SK-N-SH (cell line): ENCODE measurements at regions not wholly inside any gene's neighbourhood (a gene's known extent, or its start where the extent isn't known, plus 50 kb on each side); places are given as distances from the start of the nearest gene placed in this dataset.

Source experiments
- CTCF ChIA-PET: fragments of 300-600, 350-600 bp; formaldehyde crosslinking; extraction: SDS; loops from one replicate; lab custom pipeline; 2021; lab: Yijun Ruan, JAX
- POLR2A ChIA-PET: fragments of 350-600 bp; sonication (Branson Sonifier 250); formaldehyde crosslinking; extraction: SDS; loops from one replicate; lab custom pipeline; 2020; ENCODE audit warnings: antibody characterized with exemption, inconsistent platforms; lab: Yijun Ruan, JAX
- DNase-seq: peaks from one replicate; pipeline ENCODE4 v3.0.0; 2012
- H2AFZ ChIP-seq: fragments of 200-600 bp; sonication (generic); 2 replicates; pipeline ENCODE4 v1.8.1; 2016; ENCODE audit warnings: antibody characterized with exemption, mild to moderate bottlenecking, low read depth
- H3F3A ChIP-seq: fragments of 200-600 bp; sonication (generic); replicated peaks from 2 replicates; pipeline ENCODE3; 2016; ENCODE audit warnings: antibody characterized with exemption, mild to moderate bottlenecking; ENCODE audit not compliant: insufficient read depth
- H3K27ac ChIP-seq, 2 experiments: fragments of 200-500 bp in 1 of 2; fragments of 200-600 bp in 1 of 2; sonication (Bioruptor generic) in 1 of 2; sonication (generic), shearing (Covaris generic) in 1 of 2; 2 replicates each; pipeline versions ENCODE4 v1.5.1 to v1.6.1; 2014 to 2016; ENCODE audit warnings: low read depth in 2 of 2, inconsistent platforms in 1 of 2, low read length in 1 of 2, mild to moderate bottlenecking in 1 of 2, mixed read lengths in 1 of 2
- H3K27me3 ChIP-seq: fragments of 200-600 bp; sonication (generic), shearing (Covaris generic); 2 replicates; pipeline ENCODE4 v1.6.1; 2016; ENCODE audit warnings: mixed run types; ENCODE audit not compliant: insufficient read depth
- H3K36me3 ChIP-seq, 2 experiments: fragments of 200-500 bp in 1 of 2; fragments of 200-600 bp in 1 of 2; sonication (Bioruptor generic) in 1 of 2; sonication (generic) in 1 of 2; replicated peaks in 1 of 2; 2 replicates each; pipeline versions ENCODE3 to v1.5.1; 2014 to 2016; ENCODE audit warnings: low read length in 1 of 2, mild to moderate bottlenecking in 1 of 2; ENCODE audit not compliant: insufficient read depth in 2 of 2, control insufficient read depth in 1 of 2
- H3K4me1 ChIP-seq, 2 experiments: fragments of 200-500 bp in 1 of 2; fragments of 200-600 bp in 1 of 2; sonication (Bioruptor generic) in 1 of 2; sonication (generic), shearing (Covaris generic) in 1 of 2; 2 replicates each; pipeline versions ENCODE4 v1.5.1 to v1.6.1; 2014 to 2016; ENCODE audit warnings: low read depth in 1 of 2, low read length in 1 of 2, mixed run types in 1 of 2; ENCODE audit not compliant: insufficient read depth in 2 of 2, control insufficient read depth in 1 of 2
- H3K4me2 ChIP-seq: fragments of 200-600 bp; sonication (generic), shearing (Covaris generic); 2 replicates; pipeline ENCODE4 v1.6.1; 2017; ENCODE audit warnings: mixed run types
- H3K4me3 ChIP-seq, 2 experiments: fragments of 200-500 bp in 1 of 2; fragments of 200-600 bp in 1 of 2; sonication (Bioruptor generic) in 1 of 2; sonication (generic), shearing (Covaris generic) in 1 of 2; 2 replicates each; pipeline versions ENCODE4 v1.5.1 to v1.8.1; 2014 to 2016; ENCODE audit warnings: low read depth in 2 of 2, inconsistent platforms in 1 of 2, low read length in 1 of 2, mild to moderate bottlenecking in 1 of 2, mixed read lengths in 1 of 2, moderate library complexity in 1 of 2
- H3K79me2 ChIP-seq: fragments of 200-600 bp; sonication (generic); 2 replicates; pipeline ENCODE4 v1.8.1; 2017; ENCODE audit warnings: mild to moderate bottlenecking; ENCODE audit not compliant: insufficient read depth
- H3K9ac ChIP-seq: fragments of 200-600 bp; sonication (generic); 2 replicates; pipeline ENCODE4 v1.6.1; 2017; ENCODE audit warnings: mixed run types
- H3K9me2 ChIP-seq: fragments of 200-600 bp; sonication (generic); 2 replicates; pipeline ENCODE4 v1.6.1; 2017; ENCODE audit warnings: mixed run types
- H3K9me3 ChIP-seq: fragments of 200-600 bp; sonication (generic); 2 replicates; pipeline ENCODE4 v1.6.1; 2017; ENCODE audit warnings: mixed run types, mild to moderate bottlenecking, moderate library complexity
- H4K20me1 ChIP-seq: fragments of 200-600 bp; sonication (generic); 2 replicates; pipeline ENCODE4 v1.6.1; 2017; ENCODE audit warnings: mild to moderate bottlenecking, mixed run types; ENCODE audit not compliant: insufficient read depth
- CHD2 ChIP-seq: fragments of 150-350 bp; IDR thresholded peaks from 2 replicates; pipeline ENCODE4 v1.6.1; 2018; ENCODE audit warnings: low read length; ENCODE audit not compliant: partially characterized antibody
- ELF1 ChIP-seq: IDR thresholded peaks from 2 replicates; pipeline ENCODE4 v1.4.0; 2012
- FOXJ3 ChIP-seq: sonication (generic); formaldehyde crosslinking; IDR thresholded peaks from 2 replicates; pipeline ENCODE4 v1.5.1; 2020; ENCODE audit warnings: mild to moderate bottlenecking, missing genetic modification reagents
- FOXM1 ChIP-seq: IDR thresholded peaks from 2 replicates; pipeline ENCODE4 v1.4.0; 2012; ENCODE audit warnings: low read depth, mild to moderate bottlenecking
- GATA2 ChIP-seq: sonication (generic); formaldehyde crosslinking; IDR thresholded peaks from 2 replicates; pipeline ENCODE4 v1.5.0; 2020; ENCODE audit warnings: mild to moderate bottlenecking, missing genetic modification reagents
- JUND ChIP-seq: IDR thresholded peaks from 2 replicates; pipeline ENCODE4 v1.4.0; 2012
- MXI1 ChIP-seq: IDR thresholded peaks from 2 replicates; pipeline ENCODE4 v1.6.1; 2012; ENCODE audit warnings: mild to moderate bottlenecking, low read depth, low read length, improper control_type of control experiment
- NFIC ChIP-seq: IDR thresholded peaks from 2 replicates; pipeline ENCODE4 v1.4.0; 2012; ENCODE audit warnings: borderline replicate concordance
- NRF1 ChIP-seq: IDR thresholded peaks from 2 replicates; pipeline ENCODE4 v1.6.1; 2012; ENCODE audit warnings: low read depth, mild to moderate bottlenecking, low read length
- POLR2AphosphoS5 ChIP-seq: IDR thresholded peaks from 2 replicates; pipeline ENCODE4 v1.6.1; 2012; ENCODE audit warnings: low read depth, low read length
- RAD21 ChIP-seq: IDR thresholded peaks from 2 replicates; pipeline ENCODE4 v1.6.1; 2012; ENCODE audit warnings: mild to moderate bottlenecking, low read length
- RCOR1 ChIP-seq: fragments of 150-350 bp; IDR thresholded peaks from 2 replicates; pipeline ENCODE4 v1.6.1; 2017; ENCODE audit warnings: antibody characterized with exemption, low read length
- RXRA ChIP-seq: IDR thresholded peaks from 2 replicates; pipeline ENCODE4 v1.4.0; 2012; ENCODE audit warnings: low read depth, mild to moderate bottlenecking, borderline replicate concordance
- SIN3A ChIP-seq: IDR thresholded peaks from 2 replicates; pipeline ENCODE4 v1.6.1; 2012; ENCODE audit warnings: low read depth, mild to moderate bottlenecking, low read length, moderate library complexity, borderline replicate concordance
- SMC3 ChIP-seq: IDR thresholded peaks from 2 replicates; pipeline ENCODE4 v1.6.1; 2012; ENCODE audit warnings: low read depth, low read length, improper control_type of control experiment
- TAF1 ChIP-seq: IDR thresholded peaks from 2 replicates; pipeline ENCODE4 v1.6.1; 2012; ENCODE audit warnings: low read depth, mild to moderate bottlenecking, low read length, moderate library complexity, borderline replicate concordance
- TCF12 ChIP-seq: IDR thresholded peaks from 2 replicates; pipeline ENCODE4 v1.4.0; 2012
- WGBS: methylation state at CpG from one replicate; pipeline ENCODE4 v1.1.6; 2017; ENCODE audit warnings: low lambda C conversion rate; 5-methylcytosine and 5-hydroxymethylcytosine counted together
- TF ChIP-seq, protein P1 (sequence below): IDR thresholded peaks from 2 replicates; pipeline ENCODE4 v1.4.0; 2012; ENCODE audit warnings: low read depth, borderline replicate concordance
- TF ChIP-seq, protein P2 (sequence below): fragments of 200-600 bp; sonication (generic); IDR thresholded peaks from 2 replicates; pipeline ENCODE4 v1.6.1; 2017; ENCODE audit warnings: antibody characterized with exemption, mild to moderate bottlenecking, moderate library complexity
- TF ChIP-seq, protein P3 (sequence below): IDR thresholded peaks from 2 replicates; pipeline ENCODE4; 2012
- TF ChIP-seq, protein P4 (sequence below): fragments of 150-350 bp; IDR thresholded peaks from 2 replicates; pipeline ENCODE4 v1.6.1; 2017; ENCODE audit warnings: antibody characterized with exemption, low read length, low read depth, borderline replicate concordance

DNA sequence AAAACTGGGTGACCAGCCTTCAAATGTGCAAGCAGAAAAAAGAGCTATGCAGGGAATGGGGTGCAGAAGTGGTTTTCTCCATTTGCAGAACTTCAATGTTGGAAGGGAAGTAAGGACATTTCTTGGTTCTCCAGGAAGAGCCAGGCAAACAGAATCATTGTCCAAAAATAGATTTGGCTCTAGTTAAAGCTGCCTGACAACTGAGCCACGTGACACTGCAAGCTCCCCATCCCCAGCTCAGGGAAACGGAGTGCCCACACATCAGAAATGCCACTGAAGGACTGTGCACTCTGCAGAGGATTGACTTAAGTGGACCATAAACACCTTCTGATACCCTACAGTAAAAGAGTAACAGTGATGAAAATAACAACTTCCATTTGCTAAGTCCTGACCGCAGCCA, 195.6 kb upstream of the NSMCE3 start (continued):
- TF ChIP-seq MXI1 (no peak), CHD2 (no peak), SIN3A (no peak), POLR2AphosphoS5 (no peak), RAD21 (no peak), SMC3 (no peak), NFIC (no peak), NRF1 (no peak)
- TF ChIP-seq, all 33 proteins: peak for 0

DNA sequence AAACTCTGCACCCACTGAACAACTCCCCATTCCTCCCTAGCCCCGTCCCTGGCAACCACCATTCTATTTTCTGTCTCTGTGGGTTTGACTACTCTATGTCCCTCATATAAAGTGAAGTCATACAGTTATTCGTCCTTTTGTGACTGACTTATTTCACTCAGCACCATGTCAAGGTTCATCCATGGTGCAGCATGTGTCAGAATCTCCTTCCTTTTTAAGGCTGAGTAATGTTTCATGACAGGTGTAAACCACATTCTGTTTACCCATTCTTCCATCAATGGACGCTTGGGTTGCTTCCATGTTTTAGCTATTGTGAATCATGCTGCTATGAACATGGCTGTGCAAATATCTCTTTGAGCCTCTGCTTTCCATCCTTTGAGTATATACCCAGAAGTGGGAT, 192.3 kb upstream of the NSMCE3 start:
- no peaks in the 10 kb centered on the region for H4K20me1 ChIP-seq
- no peak for TF ChIP-seq FOXM1
- TF ChIP-seq, protein P1, sequence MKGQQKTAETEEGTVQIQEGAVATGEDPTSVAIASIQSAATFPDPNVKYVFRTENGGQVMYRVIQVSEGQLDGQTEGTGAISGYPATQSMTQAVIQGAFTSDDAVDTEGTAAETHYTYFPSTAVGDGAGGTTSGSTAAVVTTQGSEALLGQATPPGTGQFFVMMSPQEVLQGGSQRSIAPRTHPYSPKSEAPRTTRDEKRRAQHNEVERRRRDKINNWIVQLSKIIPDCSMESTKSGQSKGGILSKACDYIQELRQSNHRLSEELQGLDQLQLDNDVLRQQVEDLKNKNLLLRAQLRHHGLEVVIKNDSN, result no peak
- TF ChIP-seq, protein P2, sequence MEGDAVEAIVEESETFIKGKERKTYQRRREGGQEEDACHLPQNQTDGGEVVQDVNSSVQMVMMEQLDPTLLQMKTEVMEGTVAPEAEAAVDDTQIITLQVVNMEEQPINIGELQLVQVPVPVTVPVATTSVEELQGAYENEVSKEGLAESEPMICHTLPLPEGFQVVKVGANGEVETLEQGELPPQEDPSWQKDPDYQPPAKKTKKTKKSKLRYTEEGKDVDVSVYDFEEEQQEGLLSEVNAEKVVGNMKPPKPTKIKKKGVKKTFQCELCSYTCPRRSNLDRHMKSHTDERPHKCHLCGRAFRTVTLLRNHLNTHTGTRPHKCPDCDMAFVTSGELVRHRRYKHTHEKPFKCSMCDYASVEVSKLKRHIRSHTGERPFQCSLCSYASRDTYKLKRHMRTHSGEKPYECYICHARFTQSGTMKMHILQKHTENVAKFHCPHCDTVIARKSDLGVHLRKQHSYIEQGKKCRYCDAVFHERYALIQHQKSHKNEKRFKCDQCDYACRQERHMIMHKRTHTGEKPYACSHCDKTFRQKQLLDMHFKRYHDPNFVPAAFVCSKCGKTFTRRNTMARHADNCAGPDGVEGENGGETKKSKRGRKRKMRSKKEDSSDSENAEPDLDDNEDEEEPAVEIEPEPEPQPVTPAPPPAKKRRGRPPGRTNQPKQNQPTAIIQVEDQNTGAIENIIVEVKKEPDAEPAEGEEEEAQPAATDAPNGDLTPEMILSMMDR, result no peak
- no peak for TF ChIP-seq NRF1
- no peak for TF ChIP-seq MXI1
- no peak for TF ChIP-seq NFIC
- no peak overlapping the region for H2AFZ ChIP-seq
- CTCF ChIA-PET, result no interaction called here
- H3K9ac ChIP-seq, result no peak overlapping the region
- H3K36me3 ChIP-seq, result no peaks in the 10 kb centered on the region
- H3K27ac ChIP-seq, result no peak overlapping the region
- no peaks in the 10 kb centered on the region for H3K27me3 ChIP-seq
- DNase-seq, result no peak
- H3K4me3 ChIP-seq, result no peak overlapping the region
- no peaks in the 10 kb centered on the region for H3K9me3 ChIP-seq
- POLR2A ChIA-PET, result no interaction called here
- no peaks in the 10 kb centered on the region for H3K79me2 ChIP-seq
- no peaks in the 10 kb centered on the region for H3K4me1 ChIP-seq
- no peak overlapping the region for H3K4me2 ChIP-seq
- no peaks in the 10 kb centered on the region for H3F3A ChIP-seq
- WGBS, result 12% methylated on average over 3 of the region's 3 CpGs
- no peaks in the 10 kb centered on the region for H3K9me2 ChIP-seq

DNA sequence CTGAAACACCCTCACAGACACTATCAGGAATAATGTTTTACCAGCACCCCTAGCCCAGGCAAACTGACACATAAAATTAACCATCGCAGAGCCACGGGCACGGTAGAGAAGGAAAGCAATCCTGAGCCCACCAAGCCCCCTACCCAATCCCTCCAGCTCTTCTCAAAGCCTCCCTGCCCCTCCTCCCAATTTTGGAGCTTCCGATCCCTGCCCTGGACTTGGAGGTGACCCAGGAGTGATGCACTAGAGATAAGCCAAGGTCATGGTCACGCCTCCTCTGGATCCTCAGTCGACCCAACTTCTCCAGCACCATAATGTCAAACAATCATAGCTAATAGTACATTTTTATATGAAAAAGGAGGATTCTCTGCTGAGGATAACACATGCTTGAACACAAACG, 188.7 kb upstream of the NSMCE3 start:
- Histone ChIP-seq H3K27ac (no peak overlapping the region), H3K36me3 (no peaks in the 10 kb centered on the region), H3K79me2 (no peaks in the 10 kb centered on the region), H3K9ac (no peak overlapping the region), H2AFZ (no peak overlapping the region), H3K9me2 (no peaks in the 10 kb centered on the region), H4K20me1 (no peaks in the 10 kb centered on the region), H3K4me3 (no peak overlapping the region), H3K4me1 (no peaks in the 10 kb centered on the region; a peak in 1 of 4 replicates), H3K9me3 (no peaks in the 10 kb centered on the region), H3K4me2 (no peak overlapping the region), H3F3A (no peaks in the 10 kb centered on the region), H3K27me3 (no peaks in the 10 kb centered on the region)
- 29% methylated on average over 7 of the region's 7 CpGs for WGBS
- DNase-seq, result no peak
- POLR2A ChIA-PET, result interaction anchor here (0.7 kb wide), 1 partner anchor 183 kb away, joined by 3 read pairs; no protein-coding TSS in a partner anchor
- TF ChIP-seq GATA2 (no peak), JUND (no peak), SMC3 (no peak), FOXJ3 (CRISPR knock-in tag) (no peak), FOXM1 (no peak), POLR2AphosphoS5 (no peak), RCOR1 (no peak), RXRA (no peak), TAF1 (no peak), ELF1 (no peak), TCF12 (no peak)
- TF ChIP-seq, protein P2, result no peak
- TF ChIP-seq, protein P3, sequence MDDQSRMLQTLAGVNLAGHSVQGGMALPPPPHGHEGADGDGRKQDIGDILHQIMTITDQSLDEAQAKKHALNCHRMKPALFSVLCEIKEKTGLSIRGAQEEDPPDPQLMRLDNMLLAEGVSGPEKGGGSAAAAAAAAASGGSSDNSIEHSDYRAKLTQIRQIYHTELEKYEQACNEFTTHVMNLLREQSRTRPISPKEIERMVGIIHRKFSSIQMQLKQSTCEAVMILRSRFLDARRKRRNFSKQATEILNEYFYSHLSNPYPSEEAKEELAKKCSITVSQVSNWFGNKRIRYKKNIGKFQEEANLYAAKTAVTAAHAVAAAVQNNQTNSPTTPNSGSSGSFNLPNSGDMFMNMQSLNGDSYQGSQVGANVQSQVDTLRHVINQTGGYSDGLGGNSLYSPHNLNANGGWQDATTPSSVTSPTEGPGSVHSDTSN, result no peak
- TF ChIP-seq, protein P4, sequence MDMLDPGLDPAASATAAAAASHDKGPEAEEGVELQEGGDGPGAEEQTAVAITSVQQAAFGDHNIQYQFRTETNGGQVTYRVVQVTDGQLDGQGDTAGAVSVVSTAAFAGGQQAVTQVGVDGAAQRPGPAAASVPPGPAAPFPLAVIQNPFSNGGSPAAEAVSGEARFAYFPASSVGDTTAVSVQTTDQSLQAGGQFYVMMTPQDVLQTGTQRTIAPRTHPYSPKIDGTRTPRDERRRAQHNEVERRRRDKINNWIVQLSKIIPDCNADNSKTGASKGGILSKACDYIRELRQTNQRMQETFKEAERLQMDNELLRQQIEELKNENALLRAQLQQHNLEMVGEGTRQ, result no peak
- CTCF ChIA-PET, result no interaction called here
